ENCODE measurements at regions not wholly inside any gene's neighbourhood (a gene's known extent, or its start where the extent isn't known, plus 50 kb on each side); places are given as distances from the start of the nearest gene placed in this dataset.
A peak's percentile ranks its signal among the peaks of the same experiment; 100 is the strongest.

GRCh38 chr18:26746398-26746797 is 119.1 kb downstream of the AQP4 start:
- in situ Hi-C loops (cut with HindIII; ENCODE audit: low pct_ligation_motif_present, low pct_unique_long_range_greater_than_20kb, low sequenced_read_pairs) = no loop called here
- DNase-seq = peak; percentile 46

DNA sequence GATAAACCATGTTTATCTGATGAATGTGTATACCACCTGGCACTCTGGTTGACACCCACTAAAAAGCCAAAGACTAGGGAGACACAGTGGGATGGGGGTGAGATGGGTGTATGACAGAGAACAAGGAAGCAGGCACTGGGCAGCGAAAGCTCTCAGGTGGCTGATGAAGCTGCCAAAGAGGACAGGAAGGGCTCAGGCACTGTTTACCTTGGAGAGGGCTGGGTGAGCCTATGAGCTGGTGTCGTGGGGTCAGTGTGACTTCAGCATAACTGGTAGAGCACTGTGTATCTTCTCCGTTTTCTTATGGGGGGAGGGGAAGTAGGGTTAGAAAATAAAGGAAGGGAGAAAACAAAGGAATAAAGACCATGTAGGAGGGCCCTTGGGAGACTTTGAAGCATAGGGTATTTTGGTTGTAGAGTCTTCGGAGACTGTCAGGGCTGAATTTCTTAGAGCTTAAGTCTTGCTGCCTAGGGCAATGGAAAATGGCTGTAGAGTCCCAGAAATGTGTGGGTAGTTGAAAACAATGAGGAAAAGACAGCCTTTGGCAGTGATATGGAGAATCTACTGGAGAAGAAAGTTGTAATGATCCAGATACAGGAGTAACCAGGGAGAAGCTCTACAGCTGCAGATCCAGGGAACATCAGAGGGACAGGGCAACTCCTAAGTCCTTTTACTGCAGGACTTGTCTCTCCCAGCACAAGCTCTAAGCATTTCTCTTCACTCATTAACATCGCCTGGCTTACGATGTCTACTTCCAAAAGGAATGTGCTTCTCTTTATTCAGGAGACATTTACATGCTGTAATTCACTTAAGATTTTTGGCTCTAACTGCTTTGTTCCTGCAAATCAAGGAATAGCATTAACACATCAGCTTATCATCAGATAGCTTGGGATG is 120.0 kb downstream of the AQP4 start:
- in situ Hi-C loops (cut with HindIII; ENCODE audit: low pct_ligation_motif_present, low pct_unique_long_range_greater_than_20kb, low sequenced_read_pairs) = no loop called here
- no peak for DNase-seq

DNA sequence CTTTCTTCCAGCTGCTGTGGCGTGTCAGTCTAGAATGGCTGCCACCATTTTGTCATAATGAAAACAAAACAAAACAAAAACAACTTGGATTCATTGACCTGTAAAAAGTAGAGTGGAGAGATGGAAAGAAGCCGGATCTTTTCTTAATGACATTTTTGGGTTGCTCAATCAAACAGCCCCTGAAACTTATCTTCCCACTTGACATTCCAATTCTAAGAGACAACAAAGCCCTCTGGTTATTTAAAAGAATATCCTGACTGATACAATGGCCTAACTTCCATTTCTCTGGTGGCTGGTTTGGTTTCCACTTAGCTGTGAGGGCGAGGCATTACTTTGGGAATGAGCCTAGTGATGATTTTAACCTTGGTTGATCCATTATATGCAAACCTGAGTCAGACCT is 123.7 kb downstream of the AQP4 start:
- no peak for DNase-seq
- in situ Hi-C loops (cut with HindIII; ENCODE audit: low pct_ligation_motif_present, low pct_unique_long_range_greater_than_20kb, low sequenced_read_pairs) = no loop called here

- no peak for DNase-seq
- in situ Hi-C loops (cut with HindIII; ENCODE audit: low pct_ligation_motif_present, low pct_unique_long_range_greater_than_20kb, low sequenced_read_pairs) = no loop called here
These were observed 124.5 kb downstream of the AQP4 start for GRCh38 chr18:26741048-26741447.

DNA sequence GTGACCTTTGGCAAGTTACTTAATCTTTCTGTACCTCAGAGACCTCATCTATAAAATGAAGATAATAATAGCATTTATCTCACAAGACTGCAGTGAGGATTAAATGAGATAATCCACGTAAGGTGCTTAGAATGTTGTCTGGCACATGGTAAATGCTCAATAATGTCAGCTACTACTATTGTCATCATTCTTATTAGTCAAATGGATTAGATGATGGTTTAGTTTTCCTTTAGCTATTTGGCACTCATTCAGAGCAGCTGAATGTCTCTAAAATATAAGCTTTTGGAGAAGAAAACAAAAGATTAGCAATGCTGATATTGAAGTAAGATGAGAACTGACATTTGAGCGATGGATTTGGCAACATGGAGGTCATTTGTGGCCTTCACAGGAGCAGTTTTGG is 125.1 kb downstream of the AQP4 start:
- in situ Hi-C loops (cut with HindIII; ENCODE audit: low pct_ligation_motif_present, low pct_unique_long_range_greater_than_20kb, low sequenced_read_pairs) = no loop called here
- DNase-seq = no peak

DNA sequence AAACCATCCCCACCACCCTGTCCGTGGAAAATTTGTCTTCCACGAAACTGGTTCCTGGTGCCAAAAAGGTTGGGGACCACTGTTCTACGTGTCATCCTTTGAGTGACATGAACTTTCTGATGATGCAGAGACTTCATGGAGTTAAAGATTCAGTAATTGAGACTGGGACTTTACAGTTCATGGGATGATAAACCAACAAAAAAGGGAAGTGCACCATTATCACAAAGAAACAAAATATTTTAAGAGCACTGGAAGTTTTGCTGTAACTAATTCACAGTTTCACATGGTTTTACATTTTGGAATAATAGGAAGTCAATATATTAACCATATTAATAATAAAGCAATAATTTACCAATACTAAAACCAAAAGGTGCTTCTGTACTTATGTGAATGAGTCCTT is 126.8 kb downstream of the AQP4 start:
- in situ Hi-C loops (cut with HindIII; ENCODE audit: low pct_ligation_motif_present, low pct_unique_long_range_greater_than_20kb, low sequenced_read_pairs) = no loop called here
- DNase-seq = no peak

DNA sequence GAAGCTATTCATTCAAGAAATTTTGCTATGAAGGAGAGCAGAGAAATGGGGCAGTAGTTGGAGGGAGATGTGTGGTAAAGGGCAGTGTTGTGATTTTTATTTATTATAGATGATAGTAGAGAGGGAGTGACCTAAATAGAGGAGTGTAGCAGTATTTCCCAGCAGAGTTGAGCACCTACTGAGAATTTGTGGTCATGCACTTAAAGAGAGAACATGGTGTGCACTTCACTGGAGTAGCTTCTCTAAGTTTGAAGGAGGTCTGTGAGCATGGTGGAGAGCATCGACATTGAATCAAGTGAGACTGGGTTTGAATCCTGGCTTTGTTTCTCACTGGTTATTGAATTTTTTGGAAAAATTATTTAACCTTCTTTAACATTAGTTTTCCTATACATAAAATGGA is 129.2 kb downstream of the AQP4 start:
- no peak for DNase-seq
- in situ Hi-C loops (cut with HindIII; ENCODE audit: low pct_ligation_motif_present, low pct_unique_long_range_greater_than_20kb, low sequenced_read_pairs) = no loop called here

GRCh38 chr18:26734760-26735159 is 130.7 kb downstream of the AQP4 start:
- in situ Hi-C loops (cut with HindIII; ENCODE audit: low pct_ligation_motif_present, low pct_unique_long_range_greater_than_20kb, low sequenced_read_pairs) = no loop called here
- no peak for DNase-seq

- in situ Hi-C loops (cut with HindIII; ENCODE audit: low pct_ligation_motif_present, low pct_unique_long_range_greater_than_20kb, low sequenced_read_pairs) = no loop called here
- no peak for DNase-seq
These were observed 136.1 kb downstream of the AQP4 start for GRCh38 chr18:26729449-26729848.

DNA sequence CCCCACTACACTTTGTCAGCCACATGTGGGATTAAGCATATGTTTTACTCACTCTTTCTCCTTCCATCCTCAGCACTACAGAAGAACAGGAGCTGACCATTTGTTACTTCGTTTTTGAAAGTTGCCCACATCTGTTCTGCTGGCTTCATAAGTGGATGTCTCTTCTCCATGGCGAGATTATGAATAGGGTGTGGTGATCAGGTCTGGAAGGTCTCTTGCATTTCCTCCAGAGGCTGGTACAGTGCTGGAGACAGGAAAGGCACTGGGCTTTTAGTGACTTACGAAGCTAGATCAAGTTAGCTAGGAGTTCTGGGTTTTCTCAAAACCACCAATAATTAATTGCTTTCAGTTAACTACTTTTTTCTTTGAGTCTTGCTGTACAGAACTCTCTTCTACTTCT is 136.5 kb downstream of the AQP4 start:
- DNase-seq = no peak
- in situ Hi-C loops (cut with HindIII; ENCODE audit: low pct_ligation_motif_present, low pct_unique_long_range_greater_than_20kb, low sequenced_read_pairs) = no loop called here

DNA sequence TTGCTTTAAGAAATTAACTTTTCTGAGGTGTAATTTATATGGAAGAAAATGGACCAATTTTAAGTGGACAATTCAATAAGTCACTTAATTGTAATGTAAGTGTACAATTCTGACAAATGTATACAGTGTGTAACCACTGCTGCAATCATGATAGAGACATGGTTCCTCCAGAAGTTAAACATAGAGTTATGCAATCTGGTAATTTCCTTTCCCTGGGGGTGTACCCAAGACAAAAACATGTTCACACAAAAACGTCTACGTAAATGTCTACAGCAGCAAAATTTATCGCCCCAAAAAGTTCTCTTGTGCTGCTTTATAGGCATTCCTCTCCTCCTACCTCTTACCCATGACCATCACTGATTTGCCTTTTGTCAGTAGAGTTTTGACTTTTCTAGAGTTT is 141.5 kb downstream of the AQP4 start:
- no peak for DNase-seq
- in situ Hi-C loops (cut with HindIII; ENCODE audit: low pct_ligation_motif_present, low pct_unique_long_range_greater_than_20kb, low sequenced_read_pairs) = no loop called here

DNA sequence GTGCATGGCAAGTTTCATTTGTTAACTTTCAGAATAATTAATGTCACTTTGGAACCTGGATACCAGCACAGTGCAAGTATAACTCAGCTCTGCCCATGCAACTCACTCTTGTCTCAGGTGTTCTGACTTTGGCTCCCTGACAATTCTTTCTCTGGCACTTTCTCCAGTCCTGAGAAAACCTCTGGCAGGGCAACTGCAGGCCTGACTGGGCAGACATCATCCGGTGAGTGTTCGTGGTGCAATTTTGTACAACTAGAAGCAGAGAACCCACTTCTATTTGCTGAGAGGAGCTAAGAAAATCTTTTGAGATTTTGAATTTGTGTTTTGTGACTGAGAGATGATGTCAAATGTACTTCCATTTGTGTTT is 143.0 kb downstream of the AQP4 start:
- no peak for DNase-seq
- in situ Hi-C loops (cut with HindIII; ENCODE audit: low pct_ligation_motif_present, low pct_unique_long_range_greater_than_20kb, low sequenced_read_pairs) = no loop called here

GRCh38 chr18:26721854-26722564 is 143.5 kb downstream of the AQP4 start:
- no peak for DNase-seq
- in situ Hi-C loops (cut with HindIII; ENCODE audit: low pct_ligation_motif_present, low pct_unique_long_range_greater_than_20kb, low sequenced_read_pairs) = no loop called here

DNA sequence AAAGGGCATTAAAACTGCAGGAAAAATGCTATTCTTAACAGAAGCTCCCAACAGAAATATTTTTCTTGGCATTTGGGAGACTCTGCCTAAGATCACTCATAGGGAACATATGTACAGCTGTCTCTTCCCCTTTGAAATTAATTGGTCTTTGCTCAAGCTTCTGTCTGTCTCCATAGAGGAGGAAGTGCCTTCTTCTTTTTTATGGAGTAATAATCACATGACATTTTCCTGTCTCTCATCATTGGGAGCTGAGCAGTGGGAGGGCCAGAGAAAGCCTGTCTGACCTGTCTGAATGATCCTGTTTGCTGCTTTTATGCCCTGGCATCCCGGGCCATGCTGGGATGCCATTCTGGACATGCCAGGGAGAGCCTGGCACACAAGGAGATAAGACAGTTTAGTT is 145.6 kb downstream of the AQP4 start:
- in situ Hi-C loops (cut with HindIII; ENCODE audit: low pct_ligation_motif_present, low pct_unique_long_range_greater_than_20kb, low sequenced_read_pairs) = no loop called here
- DNase-seq = no peak

GRCh38 chr18:26717123-26717719 is 148.3 kb downstream of the AQP4 start:
- DNase-seq = no peak
- in situ Hi-C loops (cut with HindIII; ENCODE audit: low pct_ligation_motif_present, low pct_unique_long_range_greater_than_20kb, low sequenced_read_pairs) = no loop called here

- in situ Hi-C loops (cut with HindIII; ENCODE audit: low pct_ligation_motif_present, low pct_unique_long_range_greater_than_20kb, low sequenced_read_pairs) = no loop called here
- no peak for DNase-seq
These were observed 150.8 kb downstream of the AQP4 start for GRCh38 chr18:26714739-26715138.

GRCh38 chr18:26711756-26712155 is 153.8 kb downstream of the AQP4 start:
- in situ Hi-C loops (cut with HindIII; ENCODE audit: low pct_ligation_motif_present, low pct_unique_long_range_greater_than_20kb, low sequenced_read_pairs) = no loop called here
- no peak for DNase-seq

- DNase-seq = no peak
- in situ Hi-C loops (cut with HindIII; ENCODE audit: low pct_ligation_motif_present, low pct_unique_long_range_greater_than_20kb, low sequenced_read_pairs) = no loop called here
These were observed 154.9 kb downstream of the AQP4 start for GRCh38 chr18:26710470-26711096.

- no peak for DNase-seq
- in situ Hi-C loops (cut with HindIII; ENCODE audit: low pct_ligation_motif_present, low pct_unique_long_range_greater_than_20kb, low sequenced_read_pairs) = no loop called here
These were observed 155.6 kb downstream of the AQP4 start for GRCh38 chr18:26709897-26710296.

Measured in ACHN (cell line).